GM12891 (cell line): ENCODE measurements at regions not wholly inside any gene's neighbourhood (a gene's known extent, or its start where the extent isn't known, plus 50 kb on each side); places are given as distances from the start of the nearest gene placed in this dataset.

Experiments used
- PAX5 ChIP-seq: IDR thresholded peaks from 2 replicates; pipeline ENCODE4 v1.6.1; 2011; ENCODE audit warnings: low read length, moderate library complexity, mild to moderate bottlenecking; ENCODE audit not compliant: insufficient read depth, severe bottlenecking
- POLR2A ChIP-seq: IDR thresholded peaks from 2 replicates; pipeline ENCODE4 v1.6.1; 2011; ENCODE audit warnings: low read depth, low read length, control low read depth
- POLR2AphosphoS5 ChIP-seq: IDR thresholded peaks from 2 replicates; pipeline ENCODE4 v1.6.1; 2011; ENCODE audit warnings: low read depth, low read length, control low read depth
- SPI1 ChIP-seq: IDR thresholded peaks from 2 replicates; pipeline ENCODE4 v1.6.1; 2011; ENCODE audit warnings: low read depth, low read length, control low read depth
- TAF1 ChIP-seq: IDR thresholded peaks from 2 replicates; pipeline ENCODE4 v1.6.1; 2011; ENCODE audit warnings: low read depth, low read length, control low read depth

GRCh38 chr14:85958069-85958468 lies 428.1 kb downstream of the FLRT2 start:
- TF ChIP-seq POLR2AphosphoS5 (no peak), POLR2A (no peak), TAF1 (no peak), PAX5 (no peak), SPI1 (no peak)
